Endodermal cell (in vitro differentiated cells): ENCODE measurements at regions not wholly inside any gene's neighbourhood (a gene's known extent, or its start where the extent isn't known, plus 50 kb on each side); places are given as distances from the start of the nearest gene placed in this dataset.
"Not testable (repeated sequence)": the region's sequence is repeated elsewhere in the genome, so short reads cannot be mapped to it uniquely, and the experiment has no call there.

Experiments
- DNase-seq: peaks from one replicate; pipeline ENCODE4 v3.0.0-alpha.2; 2017
- H3K27ac ChIP-seq: 2 replicates; pipeline ENCODE4 v1.5.1; 2013; ENCODE audit warnings: mild to moderate bottlenecking, low read depth, low read length, moderate library complexity
- H3K27me3 ChIP-seq: 2 replicates; pipeline ENCODE4 v1.6.1; 2013; ENCODE audit warnings: mild to moderate bottlenecking, low read length, moderate library complexity; ENCODE audit not compliant: insufficient read depth, control insufficient read depth, poor library complexity, severe bottlenecking
- H3K36me3 ChIP-seq: 2 replicates; pipeline ENCODE4 v1.7.0; 2013; ENCODE audit warnings: mild to moderate bottlenecking, low read length, moderate library complexity; ENCODE audit not compliant: control insufficient read depth, insufficient read depth
- H3K4me1 ChIP-seq: one replicate; pipeline ENCODE4 v1.7.0; 2013; ENCODE audit warnings: low read length; ENCODE audit not compliant: control insufficient read depth, insufficient read depth
- H3K4me3 ChIP-seq: 2 replicates; pipeline ENCODE4 v1.5.1; 2013; ENCODE audit warnings: mild to moderate bottlenecking, low read length, moderate library complexity
- H3K9ac ChIP-seq: 2 replicates; pipeline ENCODE4 v1.6.1; 2013; ENCODE audit warnings: mild to moderate bottlenecking, low read length, moderate library complexity; ENCODE audit not compliant: poor library complexity, severe bottlenecking; ENCODE audit errors: extremely low read depth
- H3K9me3 ChIP-seq: 2 replicates; pipeline ENCODE4 v1.6.1; 2013; ENCODE audit warnings: mild to moderate bottlenecking, low read length, moderate library complexity; ENCODE audit not compliant: control insufficient read depth
- H3K27ac Mint-ChIP-seq: 2 replicates; pipeline ENCODE4 v1.8.0; 2020; ENCODE audit warnings: mixed read lengths
- H3K27me3 Mint-ChIP-seq: 2 replicates; pipeline ENCODE4 v1.8.0; 2021; ENCODE audit warnings: mild to moderate bottlenecking, mixed read lengths; ENCODE audit not compliant: insufficient read depth
- H3K36me3 Mint-ChIP-seq: 2 replicates; pipeline ENCODE4 v1.8.0; 2020; ENCODE audit warnings: low read depth, mixed read lengths
- H3K4me1 Mint-ChIP-seq: 2 replicates; pipeline ENCODE4 v1.8.0; 2020; ENCODE audit warnings: mixed read lengths
- H3K4me3 Mint-ChIP-seq: 2 replicates; pipeline ENCODE4 v1.8.0; 2020; ENCODE audit warnings: mild to moderate bottlenecking, moderate library complexity, mixed read lengths
- H3K9me3 Mint-ChIP-seq: 2 replicates; pipeline ENCODE4 v1.8.0; 2020; ENCODE audit warnings: mild to moderate bottlenecking, mixed read lengths
- WGBS, 2 experiments: methylation state at CpG; one replicate each; pipeline versions ENCODE4 v1.1.5 to v1.1.7; 2013; ENCODE audit warnings: missing lambda C conversion rate in 2 of 2, mixed read lengths in 1 of 2; ENCODE audit not compliant: insufficient coverage in 1 of 2, insufficient read length in 1 of 2; 5-methylcytosine and 5-hydroxymethylcytosine counted together
- TF ChIP-seq, protein P1 (sequence below): fragments of 200-600 bp; sonication (generic); conservative IDR thresholded peaks from 2 replicates; pipeline ENCODE4 v1.5.0; 2021; ENCODE audit warnings: antibody characterized with exemption, mild to moderate bottlenecking

DNA sequence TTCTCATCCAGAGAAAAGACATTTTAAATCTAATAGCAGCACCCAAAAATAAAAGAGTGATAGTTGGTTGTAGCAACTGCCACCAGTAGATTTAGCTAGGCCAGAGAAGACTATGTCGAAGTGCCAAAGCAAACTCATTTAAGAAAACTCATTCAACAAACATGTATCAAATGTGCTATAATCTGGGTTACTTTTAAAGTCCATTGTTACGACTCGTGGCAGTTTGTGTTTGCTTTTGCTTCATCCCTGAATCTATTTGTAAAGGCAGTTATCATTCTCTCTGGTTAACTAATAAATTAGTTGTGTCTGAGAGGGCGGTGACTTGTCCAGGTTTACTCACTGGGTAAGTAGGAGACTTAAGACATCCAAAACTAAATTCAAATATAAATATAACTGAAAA lies 159.4 kb downstream of the ZIC4 start:
- H3K4me3 Mint-ChIP-seq: no peak overlapping the region
- H3K27me3 Mint-ChIP-seq: peaks cover 5% of the 10 kb centered on the region
- Histone ChIP-seq H3K27ac (no peak overlapping the region), H3K4me1 (no peaks in the 10 kb centered on the region), H3K36me3 (no peaks in the 10 kb centered on the region), H3K4me3 (no peak overlapping the region), H3K9me3 (no peaks in the 10 kb centered on the region), H3K9ac (no peak overlapping the region), H3K27me3 (no peaks in the 10 kb centered on the region)
- peaks cover 4% of the 10 kb centered on the region for H3K9me3 Mint-ChIP-seq
- no peaks in the 10 kb centered on the region for H3K36me3 Mint-ChIP-seq
- TF ChIP-seq, protein P1, sequence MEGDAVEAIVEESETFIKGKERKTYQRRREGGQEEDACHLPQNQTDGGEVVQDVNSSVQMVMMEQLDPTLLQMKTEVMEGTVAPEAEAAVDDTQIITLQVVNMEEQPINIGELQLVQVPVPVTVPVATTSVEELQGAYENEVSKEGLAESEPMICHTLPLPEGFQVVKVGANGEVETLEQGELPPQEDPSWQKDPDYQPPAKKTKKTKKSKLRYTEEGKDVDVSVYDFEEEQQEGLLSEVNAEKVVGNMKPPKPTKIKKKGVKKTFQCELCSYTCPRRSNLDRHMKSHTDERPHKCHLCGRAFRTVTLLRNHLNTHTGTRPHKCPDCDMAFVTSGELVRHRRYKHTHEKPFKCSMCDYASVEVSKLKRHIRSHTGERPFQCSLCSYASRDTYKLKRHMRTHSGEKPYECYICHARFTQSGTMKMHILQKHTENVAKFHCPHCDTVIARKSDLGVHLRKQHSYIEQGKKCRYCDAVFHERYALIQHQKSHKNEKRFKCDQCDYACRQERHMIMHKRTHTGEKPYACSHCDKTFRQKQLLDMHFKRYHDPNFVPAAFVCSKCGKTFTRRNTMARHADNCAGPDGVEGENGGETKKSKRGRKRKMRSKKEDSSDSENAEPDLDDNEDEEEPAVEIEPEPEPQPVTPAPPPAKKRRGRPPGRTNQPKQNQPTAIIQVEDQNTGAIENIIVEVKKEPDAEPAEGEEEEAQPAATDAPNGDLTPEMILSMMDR: no peak
- DNase-seq: no peak
- 90 to 100% methylated on average over 2 to 4 of the region's 4 CpGs for WGBS, 2 experiments
- H3K27ac Mint-ChIP-seq: no peak overlapping the region
- H3K4me1 Mint-ChIP-seq: peaks cover 4% of the 10 kb centered on the region

DNA sequence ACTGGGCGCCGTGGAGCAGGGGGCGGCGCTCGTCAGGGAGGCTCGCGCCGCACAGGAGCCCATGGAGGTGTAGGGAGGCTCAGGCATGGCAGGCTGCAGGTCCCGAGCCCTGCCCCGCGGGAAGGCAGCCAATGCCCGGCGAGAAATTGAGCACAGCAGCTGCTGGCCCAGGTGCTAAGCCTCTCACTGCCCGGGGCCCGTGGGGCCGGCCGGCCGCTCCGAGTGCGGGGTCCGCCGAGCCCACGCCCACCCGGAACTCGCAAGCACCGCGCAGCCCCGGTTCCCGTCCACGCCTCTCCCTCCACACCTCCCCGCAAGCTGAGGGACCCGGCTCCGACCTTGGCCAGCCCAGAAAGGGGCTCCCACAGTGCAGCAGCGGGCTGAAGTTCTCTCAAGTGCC lies 160.7 kb downstream of the ZIC4 start:
- H3K36me3 ChIP-seq, H3K4me3 ChIP-seq, H3K27ac ChIP-seq, H3K27me3 ChIP-seq, H3K9me3 ChIP-seq, H3K9me3 Mint-ChIP-seq, H3K36me3 Mint-ChIP-seq, H3K27me3 Mint-ChIP-seq, H3K27ac Mint-ChIP-seq, DNase-seq, H3K4me3 Mint-ChIP-seq, H3K4me1 ChIP-seq, H3K4me1 Mint-ChIP-seq, H3K9ac ChIP-seq: not testable (repeated sequence)
- WGBS, 2 experiments: 94 to 96% methylated on average over 11 to 34 of the region's 34 CpGs

DNA sequence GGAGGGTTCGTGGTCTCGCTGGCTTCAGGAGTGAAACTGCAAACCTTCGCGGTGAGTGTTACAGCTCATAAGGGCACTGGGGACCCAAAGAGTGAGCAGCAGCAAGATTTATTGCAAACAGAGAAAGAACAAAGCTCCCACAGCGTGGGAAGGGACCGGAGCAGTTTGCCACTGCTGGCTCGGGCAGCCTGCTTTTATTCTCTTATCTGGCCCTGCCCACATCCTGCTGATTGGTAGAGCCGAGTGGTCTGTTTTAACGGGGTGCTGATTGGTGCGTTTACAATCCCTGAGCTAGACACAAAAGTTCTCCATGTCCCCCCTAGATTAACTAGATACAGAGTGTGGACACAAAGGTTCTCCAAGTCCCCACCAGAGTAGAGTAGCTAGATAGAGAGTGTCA lies 161.3 kb downstream of the ZIC4 start:
- 90 to 97% methylated on average over 6 to 10 of the region's 10 CpGs for WGBS, 2 experiments
- H3K27ac ChIP-seq, H3K9ac ChIP-seq, H3K27ac Mint-ChIP-seq, H3K4me1 Mint-ChIP-seq, DNase-seq, H3K4me3 Mint-ChIP-seq, H3K27me3 Mint-ChIP-seq, H3K9me3 Mint-ChIP-seq, H3K4me1 ChIP-seq, H3K9me3 ChIP-seq, H3K36me3 ChIP-seq, H3K4me3 ChIP-seq, H3K36me3 Mint-ChIP-seq, H3K27me3 ChIP-seq: not testable (repeated sequence)

DNA sequence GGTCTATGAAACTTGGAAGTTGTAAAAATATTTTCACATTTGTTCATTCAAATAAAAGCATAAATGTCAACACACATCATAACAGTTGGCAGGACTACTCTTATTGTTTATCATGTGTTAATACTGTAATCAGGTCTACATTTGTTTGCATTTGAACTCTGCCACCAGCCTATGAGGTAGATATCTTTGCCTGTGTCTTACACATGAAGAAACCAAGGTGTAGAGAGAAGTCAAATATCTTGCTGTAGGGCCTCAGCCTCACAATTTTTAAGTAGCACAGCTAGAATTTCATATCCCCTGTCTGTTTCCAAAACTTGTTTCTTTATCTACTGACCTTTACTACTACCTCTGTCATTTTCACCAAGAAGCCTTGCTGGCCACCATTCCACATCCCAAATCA lies 161.9 kb downstream of the ZIC4 start:
- Histone ChIP-seq H3K27ac (no peak overlapping the region), H3K36me3 (no peaks in the 10 kb centered on the region), H3K4me1 (no peaks in the 10 kb centered on the region), H3K9me3 (no peaks in the 10 kb centered on the region), H3K4me3 (no peak overlapping the region), H3K9ac (no peak overlapping the region), H3K27me3 (no peaks in the 10 kb centered on the region)
- TF ChIP-seq, protein P1: no peak
- H3K27ac Mint-ChIP-seq: no peak overlapping the region
- H3K36me3 Mint-ChIP-seq: no peaks in the 10 kb centered on the region
- H3K4me3 Mint-ChIP-seq: no peak overlapping the region
- H3K27me3 Mint-ChIP-seq: peaks cover 5% of the 10 kb centered on the region
- peaks cover 4% of the 10 kb centered on the region for H3K4me1 Mint-ChIP-seq
- DNase-seq: no peak
- peaks cover 4% of the 10 kb centered on the region for H3K9me3 Mint-ChIP-seq
